ENCODE measurements at regions not wholly inside any gene's neighbourhood (a gene's known extent, or its start where the extent isn't known, plus 50 kb on each side); places are given as distances from the start of the nearest gene placed in this dataset.
A peak's percentile ranks its signal among the peaks of the same experiment; 100 is the strongest.

DNA sequence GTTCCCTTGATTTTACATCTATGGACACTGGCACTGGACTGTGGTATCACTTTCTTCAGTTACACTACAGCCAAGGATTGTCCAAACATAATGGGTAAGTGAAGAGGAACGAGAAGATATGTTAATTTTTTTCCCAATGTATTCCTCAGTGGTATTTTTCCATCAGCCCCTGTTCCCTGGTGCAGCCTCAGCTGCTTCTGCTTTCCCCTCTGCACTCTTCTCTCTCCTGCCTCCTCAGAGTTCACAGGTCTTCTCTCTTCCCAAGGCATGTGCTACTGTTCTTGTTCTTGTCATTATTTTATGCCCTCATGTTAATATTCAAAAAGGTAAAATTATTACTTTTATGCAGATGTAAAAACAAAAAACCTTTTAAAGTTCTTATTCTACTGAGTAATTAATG, 378.0 kb upstream of the NRXN1 start:
- no peak overlapping the region for H3K27ac ChIP-seq
- DNase-seq (no peak), ATAC-seq (no peak)
- H3K4me3 ChIP-seq = no peak overlapping the region
- intact Hi-C loops (cut with DNase I) = no loop called here
- H3K9me3 ChIP-seq = no peaks in the 10 kb centered on the region
- no peaks in the 10 kb centered on the region for H3K27me3 ChIP-seq (ENCODE audit: low read depth)
- H3K4me1 ChIP-seq = no peaks in the 10 kb centered on the region
- H3K36me3 ChIP-seq = no peaks in the 10 kb centered on the region
- TF ChIP-seq, protein P1, sequence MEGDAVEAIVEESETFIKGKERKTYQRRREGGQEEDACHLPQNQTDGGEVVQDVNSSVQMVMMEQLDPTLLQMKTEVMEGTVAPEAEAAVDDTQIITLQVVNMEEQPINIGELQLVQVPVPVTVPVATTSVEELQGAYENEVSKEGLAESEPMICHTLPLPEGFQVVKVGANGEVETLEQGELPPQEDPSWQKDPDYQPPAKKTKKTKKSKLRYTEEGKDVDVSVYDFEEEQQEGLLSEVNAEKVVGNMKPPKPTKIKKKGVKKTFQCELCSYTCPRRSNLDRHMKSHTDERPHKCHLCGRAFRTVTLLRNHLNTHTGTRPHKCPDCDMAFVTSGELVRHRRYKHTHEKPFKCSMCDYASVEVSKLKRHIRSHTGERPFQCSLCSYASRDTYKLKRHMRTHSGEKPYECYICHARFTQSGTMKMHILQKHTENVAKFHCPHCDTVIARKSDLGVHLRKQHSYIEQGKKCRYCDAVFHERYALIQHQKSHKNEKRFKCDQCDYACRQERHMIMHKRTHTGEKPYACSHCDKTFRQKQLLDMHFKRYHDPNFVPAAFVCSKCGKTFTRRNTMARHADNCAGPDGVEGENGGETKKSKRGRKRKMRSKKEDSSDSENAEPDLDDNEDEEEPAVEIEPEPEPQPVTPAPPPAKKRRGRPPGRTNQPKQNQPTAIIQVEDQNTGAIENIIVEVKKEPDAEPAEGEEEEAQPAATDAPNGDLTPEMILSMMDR (IDR thresholded peaks at IDR 0.05) = no peak

DNA sequence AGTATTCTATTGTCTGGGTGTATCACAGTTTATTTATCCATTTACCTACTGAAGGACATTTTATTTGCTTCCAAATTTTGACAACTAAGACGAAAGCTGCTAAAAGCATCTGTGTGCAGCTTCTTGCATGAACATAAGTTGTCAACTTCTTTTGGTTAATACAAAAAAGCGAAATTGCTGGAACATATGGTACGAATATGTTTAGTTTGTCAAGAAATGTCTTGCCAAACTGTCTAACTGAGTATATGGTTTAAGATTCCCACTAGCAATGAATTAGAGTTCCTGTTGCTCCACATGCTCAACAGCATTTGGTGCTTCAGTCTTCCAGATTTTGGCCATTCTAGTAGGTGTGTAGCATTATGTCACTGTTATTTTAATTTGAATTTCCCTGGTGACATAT, 372.3 kb upstream of the NRXN1 start:
- Histone ChIP-seq H3K4me1 (no peaks in the 10 kb centered on the region), H3K27me3 (ENCODE audit: low read depth) (no peaks in the 10 kb centered on the region), H3K36me3 (no peaks in the 10 kb centered on the region), H3K27ac (no peak overlapping the region), H3K9me3 (no peaks in the 10 kb centered on the region), H3K4me3 (no peak overlapping the region)
- DNase-seq = no peak
- no peak for ATAC-seq
- TF ChIP-seq, protein P1 (IDR thresholded peaks at IDR 0.05) = no peak
- intact Hi-C loops (cut with DNase I) = no loop called here

DNA sequence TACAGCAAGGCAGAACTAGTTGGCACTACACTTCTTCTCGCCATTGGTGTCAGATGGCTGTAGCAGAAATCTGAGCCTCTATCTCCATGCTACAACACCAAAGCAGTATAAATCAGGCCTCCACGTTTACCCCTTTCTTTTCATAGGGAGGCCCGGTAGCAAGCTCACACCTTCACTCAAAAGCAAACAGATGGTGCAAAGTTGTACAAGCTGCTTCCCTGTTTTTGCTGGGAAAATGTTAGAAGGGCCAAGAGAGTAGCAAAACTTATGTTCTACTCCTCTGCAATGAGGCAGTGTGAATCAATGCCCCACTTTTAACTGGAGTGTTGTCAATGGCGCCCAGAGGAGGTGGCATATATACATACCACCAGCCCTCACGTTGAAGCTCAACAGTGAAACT, 369.6 kb upstream of the NRXN1 start:
- intact Hi-C loops (cut with DNase I) = no loop called here
- DNase-seq (no peak), ATAC-seq (no peak)
- Histone ChIP-seq H3K27ac (no peak overlapping the region), H3K9me3 (no peaks in the 10 kb centered on the region), H3K36me3 (no peaks in the 10 kb centered on the region), H3K4me3 (no peak overlapping the region), H3K4me1 (no peaks in the 10 kb centered on the region), H3K27me3 (ENCODE audit: low read depth) (no peaks in the 10 kb centered on the region)
- TF ChIP-seq, protein P1 (IDR thresholded peaks at IDR 0.05) = no peak

DNA sequence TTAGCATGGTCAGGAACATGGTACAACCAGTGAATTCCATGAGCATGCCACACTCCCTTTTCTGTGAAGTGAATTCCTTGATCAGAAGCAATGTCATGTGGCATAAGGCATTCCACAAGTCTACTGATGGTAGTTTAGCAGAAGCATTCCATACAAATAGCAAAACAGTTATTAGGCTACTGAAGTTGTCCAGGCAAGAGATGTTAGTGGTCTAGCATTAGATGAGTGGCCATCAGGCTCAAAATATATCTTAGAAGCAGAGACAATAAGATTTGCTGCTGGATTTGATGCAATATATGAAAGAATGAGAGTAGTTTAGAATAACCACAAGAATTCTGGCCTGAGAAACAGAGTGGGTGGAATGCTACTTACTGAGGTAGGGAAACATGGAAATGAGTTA, 355.3 kb upstream of the NRXN1 start:
- H3K9me3 ChIP-seq = no peaks in the 10 kb centered on the region
- ATAC-seq (no peak), DNase-seq (no peak)
- H3K36me3 ChIP-seq = no peaks in the 10 kb centered on the region
- no peaks in the 10 kb centered on the region for H3K4me1 ChIP-seq
- H3K27me3 ChIP-seq (ENCODE audit: low read depth) = no peaks in the 10 kb centered on the region
- H3K4me3 ChIP-seq = no peak overlapping the region
- intact Hi-C loops (cut with DNase I) = no loop called here
- no peak overlapping the region for H3K27ac ChIP-seq
- TF ChIP-seq, protein P1 (IDR thresholded peaks at IDR 0.05) = no peak

DNA sequence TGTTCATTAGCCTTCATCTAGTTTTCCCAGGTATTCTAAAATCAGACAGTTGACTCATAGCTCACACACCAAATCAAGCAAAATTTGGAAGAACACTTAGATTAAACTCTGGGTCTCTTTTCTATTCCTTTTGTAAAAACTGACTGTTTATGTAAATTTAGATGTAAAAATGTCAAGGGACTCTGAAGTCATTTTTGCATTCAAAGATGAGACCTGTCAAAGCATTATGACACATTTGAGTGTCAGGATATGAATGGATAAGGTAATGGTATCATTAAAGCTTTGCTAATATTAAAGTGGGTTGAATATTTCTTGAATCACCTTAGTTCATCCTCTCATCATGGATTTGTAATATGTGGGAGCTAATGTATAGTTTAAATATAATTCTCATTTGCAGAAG, 348.1 kb upstream of the NRXN1 start:
- H3K27me3 ChIP-seq (ENCODE audit: low read depth) = no peaks in the 10 kb centered on the region
- ATAC-seq (no peak), DNase-seq (no peak)
- no peaks in the 10 kb centered on the region for H3K9me3 ChIP-seq
- no peaks in the 10 kb centered on the region for H3K4me1 ChIP-seq
- intact Hi-C loops (cut with DNase I) = no loop called here
- no peaks in the 10 kb centered on the region for H3K36me3 ChIP-seq
- H3K27ac ChIP-seq = no peak overlapping the region
- TF ChIP-seq, protein P1 (IDR thresholded peaks at IDR 0.05) = no peak
- H3K4me3 ChIP-seq = no peak overlapping the region

DNA sequence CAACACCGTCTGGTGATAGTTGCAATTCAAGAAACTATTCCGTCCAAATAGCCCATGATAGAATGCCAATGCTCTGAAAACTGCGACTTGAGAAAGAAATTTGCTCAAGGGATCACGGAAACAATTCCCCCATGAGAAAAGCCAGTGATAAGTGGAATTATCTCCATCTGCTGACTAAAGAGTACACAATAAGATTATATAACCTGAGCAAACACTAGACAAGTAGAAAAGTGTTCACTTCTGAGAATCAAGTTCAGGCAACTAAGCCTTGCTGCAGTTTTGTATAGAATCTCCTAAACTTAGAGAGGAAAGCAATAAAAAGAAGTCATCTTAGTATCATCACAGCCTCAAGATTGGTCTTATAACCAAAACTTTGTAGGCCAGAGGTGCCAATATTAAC, 336.3 kb upstream of the NRXN1 start:
- Histone ChIP-seq H3K27ac (no peak overlapping the region), H3K27me3 (ENCODE audit: low read depth) (no peaks in the 10 kb centered on the region), H3K9me3 (no peaks in the 10 kb centered on the region), H3K36me3 (no peaks in the 10 kb centered on the region), H3K4me1 (no peaks in the 10 kb centered on the region), H3K4me3 (no peak overlapping the region)
- ATAC-seq (peak in 1 of 2 donors; percentile 84), DNase-seq (no peak)
- intact Hi-C loops (cut with DNase I) = no loop called here
- TF ChIP-seq, protein P1 (IDR thresholded peaks at IDR 0.05) = no peak
